GM04503 (cell line): ENCODE measurements at regions not wholly inside any gene's neighbourhood (a gene's known extent, or its start where the extent isn't known, plus 50 kb on each side); places are given as distances from the start of the nearest gene placed in this dataset.

Experiments used
- DNase-seq: peaks from one replicate; pipeline ENCODE4 v3.0.0-alpha.2; 2012; ENCODE audit warnings: low read depth

GRCh38 chr12:93103154-93103553 is 174.1 kb upstream of the EEA1 start:
- DNase-seq: no peak

GRCh38 chr12:93104535-93104934 is 175.4 kb upstream of the EEA1 start:
- no peak for DNase-seq

GRCh38 chr12:93106910-93107309 is 177.8 kb upstream of the EEA1 start:
- DNase-seq: no peak

- no peak for DNase-seq
Observed at GRCh38 chr12:93107514-93108312, 178.6 kb upstream of the EEA1 start.

GRCh38 chr12:93108985-93109384 is 179.9 kb upstream of the EEA1 start:
- DNase-seq: no peak

- DNase-seq: no peak
Observed at GRCh38 chr12:93109551-93110203, 180.6 kb upstream of the EEA1 start.

GRCh38 chr12:93111773-93112172 is 182.7 kb upstream of the EEA1 start:
- DNase-seq: no peak

- DNase-seq: no peak
Observed at GRCh38 chr12:93113317-93114006, 184.4 kb upstream of the EEA1 start.

- DNase-seq: no peak
Observed at GRCh38 chr12:93115198-93115601, 186.1 kb upstream of the EEA1 start.

GRCh38 chr12:93115646-93116045 is 186.6 kb upstream of the EEA1 start:
- no peak for DNase-seq

GRCh38 chr12:93116632-93117031 is 187.5 kb upstream of the EEA1 start:
- no peak for DNase-seq

GRCh38 chr12:93121729-93122488 is 192.8 kb upstream of the EEA1 start:
- DNase-seq: peak; percentile 47

GRCh38 chr12:93122569-93123091 is 193.5 kb upstream of the EEA1 start:
- no peak for DNase-seq

- no peak for DNase-seq
Observed at GRCh38 chr12:93125126-93125525, 196.0 kb upstream of the EEA1 start.

- DNase-seq: no peak
Observed at GRCh38 chr12:93126069-93126474, 197.0 kb upstream of the EEA1 start.

- no peak for DNase-seq
Observed at GRCh38 chr12:93127107-93127560, 198.0 kb upstream of the EEA1 start.

- peak; percentile 72 for DNase-seq
Observed at GRCh38 chr12:93127582-93128331, 198.7 kb upstream of the EEA1 start.

GRCh38 chr12:93128332-93128707 is 199.2 kb upstream of the EEA1 start:
- no peak for DNase-seq

GRCh38 chr12:93130366-93131054 is 201.4 kb upstream of the EEA1 start:
- DNase-seq: no peak

GRCh38 chr12:93133361-93133760 is 204.3 kb upstream of the EEA1 start:
- no peak for DNase-seq
